HuH-7 (cell line): ENCODE measurements at regions not wholly inside any gene's neighbourhood (a gene's known extent, or its start where the extent isn't known, plus 50 kb on each side); places are given as distances from the start of the nearest gene placed in this dataset.
"Not testable (repeated sequence)": the region's sequence is repeated elsewhere in the genome, so short reads cannot be mapped to it uniquely, and the experiment has no call there.

Experiments used
- DNase-seq: peaks from one replicate; pipeline ENCODE4 v3.0.0; 2011; ENCODE audit warnings: low spot score

- no peak for DNase-seq
Measured at GRCh38 chr1:185468626-185469025, 151.6 kb upstream of the IVNS1ABP start.

GRCh38 chr1:185467122-185467521 is 150.1 kb upstream of the IVNS1ABP start:
- DNase-seq = no peak

- no peak for DNase-seq
Measured at GRCh38 chr1:185464777-185465176, 147.7 kb upstream of the IVNS1ABP start.

- no peak for DNase-seq
Measured at GRCh38 chr1:185463433-185463832, 146.4 kb upstream of the IVNS1ABP start.

- DNase-seq = no peak
Measured at GRCh38 chr1:185463011-185463410, 146.0 kb upstream of the IVNS1ABP start.

- DNase-seq = not testable (repeated sequence)
Measured at GRCh38 chr1:185460723-185461122, 143.7 kb upstream of the IVNS1ABP start.

- DNase-seq = no peak
Measured at GRCh38 chr1:185459141-185459540, 142.1 kb upstream of the IVNS1ABP start.

GRCh38 chr1:185458670-185459069 is 141.6 kb upstream of the IVNS1ABP start:
- DNase-seq = no peak

GRCh38 chr1:185453496-185454192 is 136.6 kb upstream of the IVNS1ABP start:
- DNase-seq = no peak

- no peak for DNase-seq
Measured at GRCh38 chr1:185450917-185451316, 133.9 kb upstream of the IVNS1ABP start.

GRCh38 chr1:185450060-185450788 is 133.2 kb upstream of the IVNS1ABP start:
- DNase-seq = no peak

- DNase-seq = no peak
Measured at GRCh38 chr1:185449378-185450059, 132.5 kb upstream of the IVNS1ABP start.

- DNase-seq = no peak
Measured at GRCh38 chr1:185448591-185449186, 131.6 kb upstream of the IVNS1ABP start.

GRCh38 chr1:185446131-185446530 is 129.1 kb upstream of the IVNS1ABP start:
- DNase-seq = no peak

GRCh38 chr1:185445594-185445993 is 128.6 kb upstream of the IVNS1ABP start:
- no peak for DNase-seq

- DNase-seq = no peak
Measured at GRCh38 chr1:185444676-185445075, 127.6 kb upstream of the IVNS1ABP start.

- no peak for DNase-seq
Measured at GRCh38 chr1:185442050-185442449, 125.0 kb upstream of the IVNS1ABP start.

- DNase-seq = no peak
Measured at GRCh38 chr1:185441605-185442004, 124.6 kb upstream of the IVNS1ABP start.

GRCh38 chr1:185440877-185441276 is 123.8 kb upstream of the IVNS1ABP start:
- DNase-seq = no peak

GRCh38 chr1:185439727-185440415 is 122.8 kb upstream of the IVNS1ABP start:
- DNase-seq = no peak

- no peak for DNase-seq
Measured at GRCh38 chr1:185438936-185439335, 121.9 kb upstream of the IVNS1ABP start.
